ENCODE measurements at regions not wholly inside any gene's neighbourhood (a gene's known extent, or its start where the extent isn't known, plus 50 kb on each side); places are given as distances from the start of the nearest gene placed in this dataset.
A peak's percentile ranks its signal among the peaks of the same experiment; 100 is the strongest.

GRCh38 chr9:115633104-115633503 is 515.1 kb upstream of the TNC start:
- Histone ChIP-seq H3K36me3 (ENCODE audit: control insufficient read depth, insufficient read depth, low read length) (no peaks in the 10 kb centered on the region), H3K27me3 (ENCODE audit: control insufficient read depth, insufficient read depth, low read length) (no peaks in the 10 kb centered on the region), H3K4me3 (ENCODE audit: low read depth, low read length) (no peak overlapping the region)
- ChIA-PET POLR2A (no interaction called here), CTCF (interaction anchor here (0.7 to 1.1 kb wide), 3 partner anchors 11 to 39 kb away, joined by 3 to 4 read pairs (median 3); no protein-coding TSS in a partner anchor)
- peak; percentile 61 for DNase-seq (ENCODE audit: low read depth)
- no peak for TF ChIP-seq CTCF (IDR thresholded peaks at IDR 0.05; ENCODE audit: insufficient read depth, low read depth, low read length)

GRCh38 chr9:115635680-115636383 is 517.8 kb upstream of the PAPPA start:
- CTCF ChIA-PET: no interaction called here
- DNase-seq (ENCODE audit: low read depth): no peak
- Histone ChIP-seq H3K4me3 (ENCODE audit: low read depth, low read length) (no peak overlapping the region), H3K36me3 (ENCODE audit: control insufficient read depth, insufficient read depth, low read length) (no peaks in the 10 kb centered on the region), H3K27me3 (ENCODE audit: control insufficient read depth, insufficient read depth, low read length) (no peaks in the 10 kb centered on the region)
- no peak for TF ChIP-seq CTCF (IDR thresholded peaks at IDR 0.05; ENCODE audit: insufficient read depth, low read depth, low read length)
- POLR2A ChIA-PET: no interaction called here

- Histone ChIP-seq H3K4me3 (ENCODE audit: low read depth, low read length) (no peak overlapping the region), H3K36me3 (ENCODE audit: control insufficient read depth, insufficient read depth, low read length) (no peaks in the 10 kb centered on the region), H3K27me3 (ENCODE audit: control insufficient read depth, insufficient read depth, low read length) (no peaks in the 10 kb centered on the region)
- ChIA-PET POLR2A (no interaction called here), CTCF (no interaction called here)
- no peak for DNase-seq (ENCODE audit: low read depth)
- no peak for TF ChIP-seq CTCF (IDR thresholded peaks at IDR 0.05; ENCODE audit: insufficient read depth, low read depth, low read length)
Observed at GRCh38 chr9:115636596-115636995, 517.0 kb upstream of the PAPPA start.

GRCh38 chr9:115637661-115638060 is 515.9 kb upstream of the PAPPA start:
- CTCF ChIA-PET: interaction anchor here (0.6 to 1.0 kb wide), 3 partner anchors 8 to 1010 kb away, joined by 3 read pairs; no protein-coding TSS in a partner anchor
- no peaks in the 10 kb centered on the region for H3K36me3 ChIP-seq (ENCODE audit: control insufficient read depth, insufficient read depth, low read length)
- no peak overlapping the region for H3K4me3 ChIP-seq (ENCODE audit: low read depth, low read length)
- POLR2A ChIA-PET: interaction anchor here (0.6 kb wide), 1 partner anchor 314 kb away, joined by 4 read pairs; no protein-coding TSS in a partner anchor
- no peak for DNase-seq (ENCODE audit: low read depth)
- no peaks in the 10 kb centered on the region for H3K27me3 ChIP-seq (ENCODE audit: control insufficient read depth, insufficient read depth, low read length)
- TF ChIP-seq CTCF (IDR thresholded peaks at IDR 0.05; ENCODE audit: insufficient read depth, low read depth, low read length): no peak

GRCh38 chr9:115640887-115641286 is 512.7 kb upstream of the PAPPA start:
- ChIA-PET POLR2A (interaction anchor here (0.6 kb wide), 2 partner anchors 38 to 593 kb away, joined by 4 to 8 read pairs; no protein-coding TSS in a partner anchor), CTCF (interaction anchor here (0.6 to 2.0 kb wide), 2 partner anchors 16 to 215 kb away, joined by 3 to 6 read pairs; no protein-coding TSS in a partner anchor)
- no peak for TF ChIP-seq CTCF (IDR thresholded peaks at IDR 0.05; ENCODE audit: insufficient read depth, low read depth, low read length)
- peak; percentile 70 for DNase-seq (ENCODE audit: low read depth)
- no peaks in the 10 kb centered on the region for H3K36me3 ChIP-seq (ENCODE audit: control insufficient read depth, insufficient read depth, low read length)
- no peaks in the 10 kb centered on the region for H3K27me3 ChIP-seq (ENCODE audit: control insufficient read depth, insufficient read depth, low read length)
- no peak overlapping the region for H3K4me3 ChIP-seq (ENCODE audit: low read depth, low read length)
